Stimulated activated CD4-positive, alpha-beta T cell treated with anti-CD3 and anti-CD28 coated beads, TNF-alpha, amount 100 ng/mL, for 4 hours (primary cell): ENCODE measurements at regions not wholly inside any gene's neighbourhood (a gene's known extent, or its start where the extent isn't known, plus 50 kb on each side); places are given as distances from the start of the nearest gene placed in this dataset.

Experiments used
- DNase-seq, 3 experiments: peaks; one replicate each; pipeline ENCODE4 v3.0.0-alpha.2; 2020; ENCODE audit warnings: low read depth in 3 of 3

DNA sequence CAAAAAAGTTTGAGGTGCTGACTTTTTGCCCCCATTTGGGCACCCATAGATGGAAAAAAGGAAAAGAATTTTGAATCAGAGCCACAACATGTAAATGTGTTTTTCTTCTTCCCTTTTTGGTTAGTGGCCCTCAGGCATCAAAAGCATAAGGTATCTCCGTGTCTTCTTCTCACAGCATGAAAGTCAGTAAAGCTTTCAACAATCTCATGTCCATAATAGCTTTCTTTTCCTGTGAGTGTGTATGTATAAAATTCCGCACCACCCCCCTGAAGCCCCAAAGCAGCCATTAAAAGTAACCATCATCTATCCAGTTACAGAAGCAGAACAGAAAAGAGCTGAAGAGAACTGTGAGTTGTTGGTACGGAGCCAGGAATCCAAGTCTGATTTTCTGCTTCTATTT is 1539.7 kb upstream of the ACVR2A start:
- DNase-seq, result no peak

DNA sequence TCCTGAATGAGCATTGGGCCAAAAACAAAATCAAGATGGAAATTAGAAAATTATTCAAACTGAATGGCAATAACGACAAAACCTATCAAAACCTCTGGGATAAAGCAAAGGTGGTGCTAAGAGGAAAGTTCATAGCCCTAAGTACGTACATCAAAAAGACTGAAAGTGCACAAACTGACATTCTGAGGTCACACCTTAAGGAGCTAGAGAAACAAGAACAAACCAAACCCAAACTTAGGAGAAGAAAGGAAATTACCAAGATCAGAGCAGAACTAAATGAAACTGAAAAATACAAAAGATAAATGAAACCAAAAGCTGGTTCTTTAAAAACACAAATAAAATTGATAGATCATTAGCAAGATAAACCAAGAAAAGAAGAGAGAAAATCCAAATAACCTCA is 1543.5 kb upstream of the ACVR2A start:
- no peak for DNase-seq

DNA sequence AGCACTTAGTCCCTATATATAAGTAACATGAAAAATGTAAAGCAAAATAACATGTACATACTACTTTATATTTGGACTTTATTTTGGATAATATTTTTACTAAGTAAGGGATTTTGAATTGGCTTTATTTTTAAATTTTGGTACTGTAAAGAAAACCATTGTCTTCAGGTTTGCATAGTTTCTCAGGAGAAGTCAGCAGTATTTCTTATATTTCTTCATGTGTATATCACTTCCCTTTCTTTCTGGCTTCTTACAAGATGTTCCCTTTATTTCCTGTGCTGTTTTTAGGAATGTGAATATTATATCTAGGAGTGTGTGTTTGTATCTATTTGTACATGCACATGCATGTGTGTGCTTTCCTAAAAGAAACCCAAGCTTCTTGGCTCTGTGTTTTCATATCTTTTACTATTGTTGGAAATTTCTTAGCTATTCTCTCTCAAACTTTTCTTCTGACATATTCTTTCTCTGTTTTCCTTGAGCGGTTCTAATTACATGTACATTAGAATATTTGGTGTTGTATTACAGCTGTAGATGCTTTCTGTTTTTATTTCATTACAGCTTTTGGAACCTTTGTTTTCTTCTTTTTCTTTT is 1549.7 kb upstream of the ACVR2A start:
- DNase-seq, result no peak

DNA sequence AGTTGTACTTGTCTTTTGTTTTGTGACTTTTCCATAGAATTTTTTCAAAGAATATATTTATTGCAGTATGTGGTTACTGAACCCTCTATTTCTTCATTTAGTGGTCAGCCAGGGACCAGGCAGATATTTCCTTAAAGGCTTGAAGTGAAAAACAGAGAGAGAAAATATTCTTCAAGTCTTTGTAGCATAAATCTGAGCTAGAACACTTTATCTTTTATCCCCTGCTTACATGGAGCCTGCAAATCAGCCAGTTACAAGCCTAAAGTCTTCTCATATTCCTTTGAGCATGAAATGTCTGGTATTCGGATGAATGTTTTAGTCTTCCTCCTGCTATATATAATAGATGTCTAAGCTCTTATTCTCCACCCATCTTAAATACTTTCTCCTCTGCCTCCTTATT is 1557.5 kb upstream of the ACVR2A start:
- no peak for DNase-seq

DNA sequence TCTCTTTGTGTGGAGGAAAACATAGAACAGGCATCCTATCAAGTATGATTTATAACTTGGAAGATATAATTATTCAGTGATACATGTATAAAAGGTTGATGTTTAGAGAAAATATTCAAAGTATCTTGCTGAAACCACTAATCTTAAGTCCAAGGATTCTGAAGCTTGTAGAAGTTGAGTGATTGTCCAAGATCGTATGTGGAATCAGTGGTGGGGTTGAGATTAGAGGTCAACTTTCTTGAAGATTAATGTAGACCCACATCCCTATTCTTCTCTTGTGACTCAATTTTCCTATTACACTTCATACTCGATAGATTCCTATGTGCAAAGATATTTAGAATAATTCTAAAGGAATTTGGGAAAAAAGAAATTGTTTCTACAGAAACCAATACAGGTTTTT is 1565.9 kb upstream of the ACVR2A start:
- no peak for DNase-seq

DNA sequence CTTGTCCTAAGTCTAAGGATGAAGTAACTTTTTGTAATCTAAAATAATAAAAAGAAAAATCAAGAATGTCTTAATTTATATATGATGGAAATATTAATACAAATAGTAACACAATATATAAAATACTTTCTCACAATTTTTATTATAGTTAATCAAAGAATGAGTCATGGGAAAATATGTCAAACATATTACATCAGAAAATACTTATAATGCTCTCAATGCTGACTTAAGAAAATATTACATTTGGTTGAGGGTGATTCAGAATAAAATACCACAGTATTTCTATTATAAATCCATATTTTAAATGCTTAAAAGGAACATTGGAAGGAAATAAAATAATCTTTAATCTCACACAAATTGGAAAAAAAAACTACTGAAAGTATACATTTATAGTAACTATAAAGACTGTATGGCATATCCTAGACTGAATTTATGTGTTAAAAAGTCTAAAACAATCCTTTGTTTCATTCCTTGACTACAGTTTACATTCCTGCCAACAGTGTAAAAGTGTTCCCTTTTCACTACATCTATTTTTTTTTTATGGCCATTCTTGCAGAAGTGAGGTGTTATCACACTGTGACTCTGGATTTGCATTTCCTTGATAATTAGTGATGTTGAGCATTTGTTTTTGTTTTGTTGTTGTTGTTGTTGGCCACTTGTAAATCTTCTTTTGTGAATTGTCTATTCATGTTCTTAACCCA is 1573.5 kb upstream of the ACVR2A start:
- no peak for DNase-seq

DNA sequence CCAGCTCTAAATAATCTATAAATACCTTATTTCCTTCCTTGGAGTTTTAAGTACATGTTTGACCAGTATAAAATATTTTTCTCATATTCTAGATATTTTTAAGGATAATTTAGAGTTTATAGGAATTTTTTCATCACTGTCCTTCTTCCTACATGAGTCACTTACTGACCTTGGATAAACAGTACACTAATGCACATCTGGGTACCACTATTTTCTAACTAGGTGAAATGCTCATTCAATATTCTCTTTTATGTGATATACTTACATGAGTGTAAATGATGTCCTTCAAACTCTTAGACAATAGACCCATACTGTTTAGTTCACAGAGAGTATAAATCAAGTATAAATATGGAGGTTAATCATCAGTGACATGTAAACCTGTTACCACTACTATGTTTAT is 1574.2 kb upstream of the ACVR2A start:
- DNase-seq, result no peak

DNA sequence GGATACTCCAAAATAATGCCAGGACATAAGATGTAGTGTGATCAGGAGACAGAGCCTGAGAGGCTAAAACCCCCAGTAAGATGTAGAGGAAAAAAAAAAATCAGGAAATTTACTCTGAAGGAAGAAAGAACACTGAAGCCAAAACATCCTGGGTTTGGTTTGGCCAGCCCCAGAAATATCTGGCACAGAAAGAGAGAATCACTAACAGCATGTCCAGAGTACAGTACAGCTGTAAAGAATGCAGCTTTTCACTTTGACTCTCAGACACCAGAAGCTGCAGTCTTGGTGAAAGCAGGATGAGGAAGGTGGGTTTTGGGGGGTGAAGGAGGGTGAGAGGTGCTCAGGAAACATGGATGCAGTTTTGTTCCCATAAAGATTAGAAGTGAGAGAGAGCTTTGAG is 1577.7 kb upstream of the ACVR2A start:
- DNase-seq, result no peak

DNA sequence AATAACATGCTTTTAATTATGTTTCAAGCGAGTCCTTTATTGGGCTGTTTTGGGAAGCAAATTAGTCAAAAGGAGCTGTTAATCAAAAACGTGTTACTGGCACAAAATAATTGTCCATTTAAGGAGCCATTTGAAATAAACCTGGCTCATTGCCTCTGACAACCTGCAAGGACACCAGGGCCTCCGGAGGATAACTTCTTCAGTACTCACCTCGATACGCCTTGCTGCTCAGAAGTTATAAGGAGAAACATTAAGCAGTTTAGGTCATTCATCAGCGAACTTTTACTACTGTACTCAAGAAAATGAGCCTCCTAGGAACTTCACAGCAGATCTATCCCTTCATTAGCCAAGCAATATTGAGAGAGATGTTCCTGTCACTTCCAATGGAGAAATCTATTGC is 1579.2 kb upstream of the ACVR2A start:
- no peak for DNase-seq

DNA sequence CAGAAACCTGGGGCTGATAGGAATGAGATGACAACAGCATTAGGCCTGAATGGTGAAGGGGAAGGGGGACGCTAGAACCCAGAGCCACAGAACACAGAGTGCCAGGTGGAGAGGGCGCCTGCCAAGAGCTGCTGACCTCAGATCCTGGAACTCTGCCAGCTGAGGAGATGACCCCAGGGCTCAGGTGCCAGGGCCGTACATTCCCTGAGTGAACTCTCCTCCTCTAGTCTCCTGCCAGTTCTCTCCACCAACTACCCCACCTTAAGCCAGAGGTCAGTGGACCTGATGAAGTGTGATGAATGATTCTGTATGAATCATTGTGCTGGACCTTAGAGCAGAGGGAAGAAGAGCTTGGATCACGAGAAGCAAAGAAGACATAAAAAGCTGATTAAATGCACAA is 1582.2 kb upstream of the ACVR2A start:
- no peak for DNase-seq

DNA sequence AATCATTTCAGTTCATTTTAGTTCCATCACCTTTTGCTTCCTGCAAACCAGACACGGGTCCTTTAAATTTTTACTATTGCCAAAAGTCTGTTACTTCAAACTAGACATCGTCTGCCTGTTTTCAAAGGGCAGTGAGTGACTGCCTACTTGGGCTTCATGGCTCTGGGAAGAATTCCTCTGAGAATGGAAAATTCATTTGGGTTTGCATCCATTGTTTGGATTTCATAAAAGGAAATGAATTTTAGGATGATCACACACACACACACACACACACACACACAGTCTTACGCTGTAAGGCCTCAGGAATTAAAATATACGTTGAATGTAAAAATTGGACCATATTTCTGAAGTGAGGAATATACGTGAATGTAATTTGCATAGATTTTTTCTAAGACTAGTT is 1584.3 kb upstream of the ACVR2A start:
- DNase-seq, result no peak

DNA sequence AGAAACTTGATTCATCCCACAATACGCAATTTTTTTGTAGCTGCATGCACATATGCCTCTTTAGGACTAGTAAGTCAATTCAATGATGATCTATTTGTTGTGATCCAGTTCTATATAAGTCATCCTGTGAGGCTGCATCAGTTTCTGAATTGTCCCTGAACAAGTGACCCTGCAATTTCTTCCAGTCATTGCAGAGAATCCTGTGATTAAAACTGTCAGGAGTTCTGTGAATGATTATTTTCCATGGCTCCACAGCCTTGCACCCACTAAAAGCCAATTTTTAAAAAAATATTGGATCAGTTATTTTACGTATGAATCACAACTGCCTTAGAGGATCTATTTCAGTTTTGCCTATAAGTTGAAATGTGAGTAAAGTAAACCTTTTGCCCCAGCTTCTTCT is 1585.0 kb upstream of the ACVR2A start:
- no peak for DNase-seq

DNA sequence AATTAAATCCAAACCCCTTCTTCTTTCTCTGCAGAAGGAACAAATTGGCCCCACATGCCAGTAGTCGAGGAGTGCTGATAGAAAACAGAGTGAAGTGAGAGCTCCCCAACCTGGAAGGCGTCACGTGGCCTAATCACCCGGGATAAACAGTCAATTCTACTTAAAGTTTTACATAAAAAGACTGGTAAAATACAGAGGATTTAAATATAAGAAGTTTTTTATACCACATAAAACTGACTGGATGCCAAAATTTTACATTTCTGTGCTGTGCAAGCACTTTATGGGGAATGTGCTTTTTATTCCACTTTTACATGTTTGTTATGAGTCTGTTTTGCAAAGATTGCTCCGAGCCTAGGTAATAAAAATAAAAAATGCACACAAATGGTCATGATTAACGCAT is 1586.8 kb upstream of the ACVR2A start:
- no peak for DNase-seq

DNA sequence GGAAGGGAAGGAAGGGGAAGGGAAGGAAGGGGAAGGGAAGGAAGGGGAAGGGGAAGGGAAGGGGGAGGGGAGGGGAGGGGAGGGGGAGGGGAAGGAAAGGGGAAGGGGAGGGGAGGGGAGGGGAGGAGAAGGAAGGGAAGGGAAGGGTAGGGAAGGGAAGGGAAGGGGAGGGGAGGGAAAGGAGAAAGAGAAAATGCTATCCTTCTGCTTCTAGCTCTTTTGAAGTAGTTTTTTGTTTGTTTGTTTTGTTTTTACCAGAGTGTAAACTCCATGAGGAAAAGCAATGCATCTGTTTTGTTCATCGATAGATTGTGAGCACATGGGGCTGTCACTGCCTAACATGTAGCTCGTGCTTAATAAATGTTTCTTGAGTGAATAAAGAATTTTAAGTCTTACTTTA is 1592.7 kb upstream of the ACVR2A start:
- no peak for DNase-seq

DNA sequence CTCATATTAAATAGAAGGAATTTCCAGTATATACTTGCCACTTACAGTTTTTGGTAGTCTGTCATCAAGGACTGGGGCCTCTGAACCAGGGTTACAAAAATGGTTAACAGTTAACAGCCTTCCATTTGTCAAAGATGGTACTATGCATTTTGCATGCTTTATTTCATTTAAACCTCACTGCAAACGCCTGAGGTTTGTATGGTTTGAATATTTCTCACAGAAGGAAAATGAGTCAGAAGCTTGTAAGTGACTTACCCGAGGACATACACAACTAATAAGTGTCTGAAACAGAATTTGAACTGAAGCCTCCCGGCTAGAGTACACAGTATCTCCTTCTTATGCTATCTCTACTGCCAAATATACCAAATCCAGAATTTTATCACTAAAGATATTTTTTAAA is 1593.5 kb upstream of the ACVR2A start:
- DNase-seq, result no peak

DNA sequence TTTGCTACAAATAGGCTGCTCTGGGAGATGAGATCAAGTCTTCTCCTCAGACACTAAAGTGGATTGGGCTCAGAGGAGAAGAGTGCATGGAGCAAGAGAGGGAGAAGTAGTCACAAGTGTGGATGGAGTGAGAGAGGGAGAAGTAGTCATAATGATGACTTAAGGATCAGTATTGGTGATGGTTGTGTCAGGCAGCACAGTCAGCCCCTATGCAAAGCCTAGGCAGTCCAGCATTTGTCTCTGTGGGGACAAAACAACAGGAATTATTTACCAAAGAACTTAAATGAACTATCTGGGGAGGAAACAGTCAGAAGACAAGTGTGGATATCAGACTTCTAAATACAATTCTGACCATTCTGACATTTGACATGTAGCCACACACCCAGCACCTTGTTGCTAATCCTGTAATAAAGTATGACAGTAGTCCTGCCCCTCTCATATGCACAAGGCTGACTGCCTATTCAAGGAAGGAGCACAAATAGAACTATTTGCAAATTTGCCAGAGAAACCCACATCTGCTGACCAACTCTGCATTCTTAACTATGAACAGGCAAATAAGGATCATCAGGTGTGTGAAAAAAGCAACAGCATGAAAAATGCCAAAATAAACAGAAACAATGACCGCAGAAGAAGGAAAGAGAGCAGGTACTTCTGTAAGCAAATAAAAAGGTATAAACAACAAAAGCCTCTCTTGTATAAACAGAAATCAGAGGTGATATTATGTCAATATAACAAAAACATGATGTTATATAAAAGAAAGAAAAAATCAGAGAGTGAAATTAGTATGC is 1597.9 kb upstream of the ACVR2A start:
- no peak for DNase-seq

DNA sequence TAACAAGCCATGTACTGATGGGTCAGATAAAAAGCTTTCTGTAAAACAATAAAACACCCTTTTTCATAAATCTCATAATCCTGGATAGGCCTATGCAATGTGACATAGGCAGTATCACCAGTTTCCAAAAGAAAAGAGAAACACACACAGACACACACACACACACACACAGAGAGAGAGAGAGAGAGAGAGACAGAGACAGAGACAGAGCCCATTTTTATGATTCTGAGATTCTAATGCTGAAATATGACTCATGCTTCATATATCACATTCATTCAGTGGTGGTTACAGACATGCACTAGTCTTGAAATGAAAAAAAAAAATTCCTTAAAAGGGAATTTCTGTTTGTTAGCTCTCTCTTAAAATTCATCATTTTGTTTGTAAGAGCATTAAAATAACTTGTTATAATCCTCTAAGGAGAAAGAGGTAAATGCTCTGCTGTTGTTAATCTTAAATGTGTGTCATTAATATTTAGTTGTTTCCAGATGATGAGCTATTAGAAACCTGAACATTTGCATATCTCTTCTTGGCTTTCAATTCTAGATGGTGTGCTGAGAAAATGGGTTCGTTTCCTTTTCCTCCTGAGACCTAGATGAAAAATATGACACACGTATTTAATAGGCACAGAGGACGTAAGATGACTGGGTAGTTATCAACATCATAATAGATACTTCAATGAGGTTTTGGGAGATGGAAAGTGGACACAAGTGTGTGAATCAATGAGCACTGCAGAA is 1598.7 kb upstream of the ACVR2A start:
- DNase-seq, result no peak

DNA sequence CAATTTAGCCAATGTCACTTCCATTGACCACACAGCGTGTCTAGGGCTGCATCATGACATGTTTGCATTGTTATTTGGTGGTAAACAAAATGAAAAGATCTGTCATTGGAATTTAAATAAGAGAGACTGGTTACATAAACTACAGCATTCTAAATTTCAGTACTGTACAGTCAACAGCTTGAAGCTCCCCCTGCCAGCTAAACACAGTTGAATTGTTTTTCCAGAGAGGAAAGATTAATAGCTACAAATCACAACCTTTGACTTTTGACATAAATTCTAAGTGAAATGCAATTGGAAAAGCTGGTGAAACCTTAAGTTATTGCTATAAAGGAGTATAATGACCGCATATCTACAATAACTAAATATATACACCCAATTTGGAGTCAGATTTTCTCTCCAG is 1600.0 kb upstream of the ACVR2A start:
- no peak for DNase-seq

DNA sequence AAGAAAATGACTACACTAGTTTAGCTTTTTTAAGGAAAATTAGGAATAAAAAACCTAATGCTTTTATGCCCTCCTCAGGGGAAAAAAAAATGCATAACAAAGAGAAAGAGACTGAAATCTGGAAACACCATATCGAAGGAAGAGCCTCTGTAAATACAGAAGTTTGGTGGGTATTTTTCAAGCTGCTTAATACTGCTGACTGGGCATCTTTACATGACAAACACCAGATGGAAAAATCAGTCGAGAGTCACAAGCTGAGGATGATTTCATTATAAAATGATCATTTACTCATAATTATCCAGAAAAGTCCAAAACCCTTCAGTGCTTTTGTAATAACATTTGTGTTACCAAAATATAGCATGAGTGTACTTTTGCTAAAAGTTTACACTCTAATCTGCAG is 1600.7 kb upstream of the ACVR2A start:
- DNase-seq, result no peak

DNA sequence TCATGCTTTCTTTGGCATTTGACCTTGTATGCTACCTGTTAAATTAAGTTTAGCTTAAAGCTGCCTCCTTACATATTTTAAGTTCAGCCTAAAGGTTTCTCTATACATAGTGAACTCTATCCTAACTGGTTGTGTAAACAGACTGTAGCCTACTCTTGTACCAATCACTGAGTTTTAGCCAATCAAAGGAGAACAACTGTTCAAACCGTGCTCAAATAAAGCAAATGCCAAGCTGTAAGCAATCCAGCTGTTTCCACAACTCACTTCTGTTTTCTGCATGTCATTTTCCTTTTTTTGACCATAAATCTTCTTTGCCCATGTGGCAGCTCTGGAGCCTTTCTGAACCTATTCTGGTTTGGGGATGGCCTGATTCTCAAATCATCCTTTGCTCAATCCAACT is 1603.8 kb upstream of the ACVR2A start:
- DNase-seq, result no peak

DNA sequence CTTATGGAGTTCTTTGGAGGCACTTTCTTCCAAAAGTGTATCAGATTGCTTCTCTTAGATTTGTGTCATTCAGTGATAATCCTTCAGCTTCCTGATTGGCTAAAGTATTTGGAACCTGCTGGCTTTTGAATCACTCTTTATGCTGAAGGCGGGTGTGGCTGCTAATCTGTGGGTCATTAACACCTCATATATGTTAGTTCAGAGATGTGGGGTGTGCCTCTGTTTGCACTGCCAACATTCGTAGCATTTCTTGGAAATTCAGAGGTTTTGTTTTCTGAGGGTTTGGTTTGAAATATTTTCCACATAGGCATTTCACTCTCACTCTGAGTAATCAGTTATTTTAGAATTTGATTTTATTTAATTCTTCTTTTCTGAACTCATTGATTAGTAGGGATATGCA is 1604.4 kb upstream of the ACVR2A start:
- DNase-seq, result no peak

DNA sequence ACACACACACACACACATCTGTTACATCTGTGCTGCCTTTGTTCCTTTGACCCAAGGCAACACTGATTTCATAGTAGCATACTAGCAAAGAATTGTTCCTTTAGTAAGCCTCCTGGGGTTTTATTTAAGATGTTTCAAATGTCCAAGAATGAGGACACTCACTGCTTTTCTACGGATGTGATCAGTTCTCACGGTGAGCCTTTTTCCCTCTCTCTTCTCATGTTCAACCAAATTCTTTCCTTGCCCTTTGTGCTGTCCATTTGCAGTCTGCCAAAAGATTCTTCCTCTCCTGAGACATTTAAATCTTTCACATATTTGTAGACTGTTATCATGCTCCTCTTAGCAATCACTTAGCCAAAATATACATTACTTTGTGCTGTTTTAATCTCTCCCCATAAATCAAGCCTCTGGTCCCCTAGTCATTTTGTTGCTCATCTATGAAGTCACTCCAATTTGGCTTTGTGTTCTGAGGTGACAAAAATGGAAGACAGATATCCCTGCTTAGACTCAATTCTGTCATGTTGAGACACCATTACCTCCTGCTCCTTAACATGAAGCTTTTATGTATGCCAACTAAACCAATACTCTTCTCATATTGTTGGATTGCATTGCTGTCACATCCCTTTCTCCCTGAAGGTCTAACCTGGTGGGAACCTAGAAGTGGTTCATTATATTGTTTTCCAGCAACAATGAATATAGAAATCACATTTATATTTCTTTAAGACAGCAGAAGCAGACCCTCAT is 1605.3 kb upstream of the ACVR2A start:
- no peak for DNase-seq
